Stimulated activated CD8-positive, alpha-beta memory T cell treated with anti-CD3 and anti-CD28 coated beads, Interleukin-7, amount 100 ng/mL, for 4 hours (primary cell): ENCODE measurements at regions not wholly inside any gene's neighbourhood (a gene's known extent, or its start where the extent isn't known, plus 50 kb on each side); places are given as distances from the start of the nearest gene placed in this dataset.
"Not testable (repeated sequence)": the region's sequence is repeated elsewhere in the genome, so short reads cannot be mapped to it uniquely, and the experiment has no call there.

Source experiments
- DNase-seq, 2 donors: peaks; one replicate each; pipeline ENCODE4 v3.0.0-alpha.2; 2020; ENCODE audit warnings: low read depth in 2 of 2

- DNase-seq: no peak
These were observed 216.5 kb upstream of the RAI14 start for GRCh38 chr5:34439601-34440000.

GRCh38 chr5:34441767-34442166 lies 214.4 kb upstream of the RAI14 start:
- DNase-seq: not testable (repeated sequence)

DNA sequence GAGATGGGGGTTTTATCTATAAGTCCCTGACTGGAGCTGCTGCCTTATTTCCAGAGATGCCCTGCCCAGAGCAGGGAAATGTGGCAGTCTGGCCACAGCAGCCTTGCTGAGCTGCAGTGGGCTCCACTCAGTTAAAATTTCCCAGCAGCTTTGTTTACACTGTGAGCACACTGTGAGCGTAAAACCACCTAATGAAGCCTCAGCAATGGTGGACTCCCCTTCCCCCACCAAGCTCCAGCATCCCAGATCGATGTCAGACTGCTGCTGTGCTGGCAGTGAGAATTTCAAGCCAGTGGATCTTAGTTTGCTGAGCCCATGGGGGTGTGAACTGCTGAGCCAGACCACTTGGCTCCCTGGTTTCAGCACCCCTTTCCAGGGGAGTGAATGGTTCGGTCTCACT lies 208.7 kb upstream of the RAI14 start:
- no peak for DNase-seq

DNA sequence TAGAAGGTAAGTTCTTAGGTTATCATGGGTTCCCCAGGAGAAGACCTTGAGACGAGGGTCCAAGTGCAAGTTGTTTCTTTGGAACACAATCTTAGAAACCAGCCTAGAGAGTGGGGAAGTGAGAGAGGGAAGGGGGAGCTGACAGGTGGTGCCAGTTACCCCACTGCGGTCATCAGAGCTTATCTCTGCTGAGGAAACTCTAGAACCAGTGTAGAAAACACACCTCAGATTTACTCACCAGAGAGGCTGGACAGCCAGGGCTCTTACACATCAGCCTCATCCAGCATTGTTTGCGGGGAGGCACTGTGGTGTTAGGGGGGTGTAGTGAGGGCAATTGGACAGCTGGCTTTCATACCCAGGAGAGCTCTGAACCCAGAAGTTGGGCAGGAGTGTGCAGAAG lies 206.5 kb upstream of the RAI14 start:
- DNase-seq: no peak

DNA sequence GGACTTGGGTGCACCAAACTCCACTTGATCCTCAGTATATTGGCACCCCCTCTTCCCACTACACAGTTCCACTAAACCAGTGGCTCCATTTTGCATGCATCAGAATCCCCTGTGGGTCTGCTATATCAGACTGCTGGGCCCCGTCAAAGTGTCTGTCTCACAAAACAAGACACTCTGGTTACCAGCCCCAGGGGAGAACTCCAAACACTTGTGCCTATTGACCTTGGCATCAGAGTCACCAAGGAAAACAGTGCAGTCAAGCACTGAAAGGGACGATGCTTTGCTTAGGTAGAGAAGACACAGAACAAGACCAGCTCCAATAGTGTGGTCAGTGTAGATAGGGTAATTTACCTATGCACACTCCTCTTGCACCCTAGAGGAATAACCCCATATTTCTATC lies 205.8 kb upstream of the RAI14 start:
- no peak for DNase-seq

DNA sequence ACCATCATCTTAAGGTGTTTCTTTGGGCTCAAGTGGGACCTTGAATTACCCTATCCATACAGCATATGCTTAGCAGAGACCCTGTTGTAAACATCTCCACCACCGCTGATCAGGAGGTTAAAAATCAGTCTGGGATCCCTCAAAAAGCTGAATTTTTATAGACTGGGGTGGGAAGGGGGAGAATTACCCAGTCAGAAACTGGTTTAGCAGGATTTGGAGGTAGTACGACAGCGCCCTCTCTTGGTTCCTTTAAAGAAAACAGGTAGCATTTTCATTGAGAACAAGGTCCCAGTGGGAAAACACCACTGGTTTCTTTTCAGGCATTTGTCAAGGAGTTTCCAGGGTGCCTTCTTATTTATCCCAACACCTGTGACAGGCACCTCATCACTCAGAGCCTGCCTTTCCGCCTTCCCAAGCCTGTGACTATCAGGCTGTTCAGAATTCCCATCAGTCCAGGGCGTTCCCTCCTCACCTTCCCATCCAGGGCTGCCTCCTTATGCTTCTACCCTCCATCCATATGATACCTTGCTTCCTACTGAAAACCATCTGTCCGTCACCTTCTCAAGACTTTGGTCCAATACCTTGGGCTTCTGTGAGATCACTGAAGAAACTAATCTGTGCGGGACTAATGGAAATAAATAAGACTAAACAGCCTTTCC lies 203.8 kb upstream of the RAI14 start:
- DNase-seq: no peak

- no peak for DNase-seq
These were observed 201.0 kb upstream of the RAI14 start for GRCh38 chr5:34455098-34455497.

DNA sequence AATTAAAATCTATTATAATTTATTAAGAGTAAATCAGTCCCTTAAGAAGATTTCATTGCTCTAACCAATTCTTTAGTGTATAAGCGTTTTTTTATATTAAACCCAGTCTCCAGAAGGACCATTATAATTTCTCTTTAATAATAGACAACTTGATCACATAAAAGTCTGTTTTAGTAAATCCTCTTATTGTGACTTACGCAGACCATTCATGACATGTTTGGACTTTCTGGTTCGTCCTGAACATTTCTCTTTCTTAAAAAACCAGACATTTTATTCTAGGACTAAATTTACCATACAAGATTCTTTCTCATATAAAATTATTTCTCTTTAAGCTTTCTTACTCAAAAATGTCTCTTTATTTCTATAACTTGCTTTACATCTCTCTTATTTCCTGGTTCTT lies 196.2 kb upstream of the RAI14 start:
- DNase-seq: no peak

GRCh38 chr5:34460496-34460895 lies 195.6 kb upstream of the RAI14 start:
- DNase-seq: no peak

- no peak for DNase-seq
These were observed 191.3 kb upstream of the RAI14 start for GRCh38 chr5:34464829-34465228.

GRCh38 chr5:34465301-34465700 lies 190.8 kb upstream of the RAI14 start:
- not testable (repeated sequence) for DNase-seq

GRCh38 chr5:34466519-34467388 lies 189.4 kb upstream of the RAI14 start:
- not testable (repeated sequence) for DNase-seq

GRCh38 chr5:34467436-34467835 lies 188.7 kb upstream of the RAI14 start:
- DNase-seq: no peak

- not testable (repeated sequence) for DNase-seq
These were observed 188.1 kb upstream of the RAI14 start for GRCh38 chr5:34467984-34468383.

- no peak for DNase-seq
These were observed 186.2 kb upstream of the RAI14 start for GRCh38 chr5:34469971-34470370.

DNA sequence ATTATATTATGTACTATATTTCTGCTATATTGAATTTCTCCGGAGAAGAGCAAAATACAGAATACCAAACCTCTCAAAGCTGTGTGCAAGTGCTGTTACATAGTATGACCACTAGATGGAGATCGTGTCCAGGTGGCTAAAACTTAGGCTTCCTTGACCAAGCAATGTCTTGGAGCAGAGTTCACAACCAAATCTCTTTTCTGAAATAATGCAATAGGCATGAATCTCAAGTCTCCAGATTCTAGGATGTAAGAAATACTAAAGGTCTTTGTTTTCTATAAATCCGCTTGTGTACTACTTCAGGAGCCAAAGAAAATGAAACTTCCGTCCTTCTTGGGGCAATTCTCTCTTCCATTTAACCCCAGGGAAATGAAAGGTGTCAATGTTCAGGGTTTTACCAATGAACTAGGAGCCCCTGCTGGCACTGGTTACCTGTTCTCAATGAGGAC lies 181.5 kb upstream of the RAI14 start:
- DNase-seq: no peak

DNA sequence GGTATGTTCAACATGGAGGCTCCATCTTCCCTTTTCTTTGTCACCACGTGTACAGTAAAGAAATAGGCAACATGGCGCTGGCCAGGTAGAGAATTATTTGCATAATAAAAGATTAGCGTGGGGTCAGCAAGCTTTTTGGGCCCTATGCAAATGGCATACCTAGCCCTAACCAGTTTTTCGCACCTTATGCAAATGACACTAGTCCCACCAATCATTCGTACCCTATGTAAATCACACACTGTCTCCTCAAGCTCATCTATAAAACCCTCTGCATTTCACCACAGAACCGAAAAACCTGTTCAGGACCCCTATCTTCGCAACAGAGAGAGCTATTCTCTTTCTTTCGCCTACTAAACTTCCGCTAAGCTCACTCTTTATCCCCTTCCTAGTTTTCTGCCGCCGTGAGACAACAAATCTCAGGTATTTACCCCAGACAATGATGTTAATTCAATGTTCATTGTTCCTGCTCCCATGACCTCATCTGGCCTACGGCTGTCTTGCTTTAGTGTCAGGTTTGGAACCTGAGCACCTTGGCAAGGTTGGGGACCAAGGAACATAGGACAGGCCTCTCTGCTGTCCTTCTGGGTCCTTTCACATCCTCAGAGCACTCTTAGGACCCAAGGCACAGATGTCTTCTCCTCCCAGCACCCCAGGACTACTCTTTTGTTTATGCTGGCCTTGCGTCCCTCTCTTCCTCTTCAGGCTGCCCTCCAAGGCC lies 180.7 kb upstream of the RAI14 start:
- DNase-seq: no peak

- DNase-seq: no peak
These were observed 179.1 kb upstream of the RAI14 start for GRCh38 chr5:34476941-34477565.

- DNase-seq: no peak
These were observed 175.2 kb upstream of the RAI14 start for GRCh38 chr5:34480810-34481528.

- DNase-seq: no peak
These were observed 172.6 kb upstream of the RAI14 start for GRCh38 chr5:34483442-34484033.
